SU-DHL-6 (cell line): ENCODE measurements at regions not wholly inside any gene's neighbourhood (a gene's known extent, or its start where the extent isn't known, plus 50 kb on each side); places are given as distances from the start of the nearest gene placed in this dataset.
"Not testable (repeated sequence)": the region's sequence is repeated elsewhere in the genome, so short reads cannot be mapped to it uniquely, and the experiment has no call there.

ENCODE experiments used
- H2AFZ ChIP-seq: fragments of 200-600 bp; sonication (generic); 2 replicates; pipeline ENCODE4 v1.6.1; 2014; ENCODE audit warnings: low read depth, mild to moderate bottlenecking, moderate library complexity, mixed read lengths, antibody characterized with exemption, low read length; ENCODE audit not compliant: severe bottlenecking
- H3F3A ChIP-seq: fragments of 200-600 bp; shearing (Covaris generic); 2 replicates; pipeline ENCODE4 v1.6.0; 2016; ENCODE audit warnings: antibody characterized with exemption, mild to moderate bottlenecking; ENCODE audit not compliant: insufficient read depth
- H3K27ac ChIP-seq: fragments of 200-600 bp; sonication (generic); 2 replicates; pipeline ENCODE4 v1.5.1; 2016; ENCODE audit warnings: low read depth, mild to moderate bottlenecking, low read length, moderate library complexity, mixed read lengths
- H3K27me3 ChIP-seq: fragments of 200-600 bp; sonication (generic), shearing (Covaris generic); 2 replicates; pipeline ENCODE4 v1.6.0; 2014; ENCODE audit warnings: mild to moderate bottlenecking, low read length
- H3K36me3 ChIP-seq: fragments of 200-600 bp; sonication (generic); 2 replicates; pipeline ENCODE4 v1.6.1; 2014; ENCODE audit warnings: mild to moderate bottlenecking, low read length, mixed read lengths
- H3K4me2 ChIP-seq: fragments of 300-600, 200-600 bp; shearing (Covaris generic), sonication (generic); 2 replicates; pipeline ENCODE4 v1.6.0; 2014; ENCODE audit warnings: low read length, low read depth, mild to moderate bottlenecking; ENCODE audit not compliant: poor library complexity, severe bottlenecking
- H3K4me3 ChIP-seq: fragments of 200-600 bp; sonication (generic); 2 replicates; pipeline ENCODE4 v1.5.1; 2014; ENCODE audit warnings: antibody characterized with exemption, low read length, mild to moderate bottlenecking, mixed read lengths; ENCODE audit not compliant: insufficient read depth, poor library complexity, severe bottlenecking
- H3K79me2 ChIP-seq: fragments of 200-600 bp; sonication (generic); 2 replicates; pipeline ENCODE4 v1.6.1; 2014; ENCODE audit warnings: mild to moderate bottlenecking, low read length, moderate library complexity; ENCODE audit not compliant: insufficient read depth
- H3K9ac ChIP-seq: fragments of 200-600 bp; sonication (generic); 2 replicates; pipeline ENCODE4 v1.7.0; 2014; ENCODE audit warnings: mild to moderate bottlenecking, low read length
- H3K9me2 ChIP-seq: fragments of 200-600 bp; sonication (generic); replicated peaks from 2 replicates; pipeline ENCODE4 v1.6.1; 2014; ENCODE audit warnings: low read length; ENCODE audit not compliant: insufficient read depth
- H3K9me3 ChIP-seq: fragments of 200-600 bp; sonication (generic); 2 replicates; pipeline ENCODE4 v1.6.1; 2014; ENCODE audit warnings: low read length, mixed read lengths; ENCODE audit not compliant: insufficient read depth
- H4K20me1 ChIP-seq: fragments of 200-600 bp; sonication (generic); 2 replicates; pipeline ENCODE4 v1.6.1; 2014; ENCODE audit warnings: low read depth, mild to moderate bottlenecking, antibody characterized with exemption, low read length, moderate library complexity, mixed read lengths
- CTCF ChIP-seq: fragments of 200-600 bp; sonication (generic); IDR thresholded peaks from one replicate; pipeline ENCODE4 v1.5.1; 2017; ENCODE audit warnings: antibody characterized with exemption, mild to moderate bottlenecking, low read length, moderate library complexity; ENCODE audit not compliant: insufficient read depth, poor library complexity, severe bottlenecking
- EZH2phosphoT487 ChIP-seq: fragments of 200-600 bp; sonication (generic), shearing (Covaris generic); conservative IDR thresholded peaks from 2 replicates; pipeline ENCODE4 v1.6.1; 2018; ENCODE audit warnings: mild to moderate bottlenecking, antibody characterized with exemption, low read length, moderate library complexity, mixed read lengths

- H3K27me3 ChIP-seq, result no peaks in the 10 kb centered on the region
- H3K9me3 ChIP-seq, result no peaks in the 10 kb centered on the region
- H3K4me3 ChIP-seq, result no peak overlapping the region
- no peaks in the 10 kb centered on the region for H4K20me1 ChIP-seq
- H3K79me2 ChIP-seq, result no peaks in the 10 kb centered on the region
- no peaks in the 10 kb centered on the region for H3K36me3 ChIP-seq
- no peak for TF ChIP-seq EZH2phosphoT487
- TF ChIP-seq CTCF, result no peak
- H3F3A ChIP-seq, result no peaks in the 10 kb centered on the region
- no peak overlapping the region for H3K4me2 ChIP-seq
- H3K9me2 ChIP-seq, result no peaks in the 10 kb centered on the region
- no peak overlapping the region for H2AFZ ChIP-seq
- H3K9ac ChIP-seq, result no peak overlapping the region
- H3K27ac ChIP-seq, result no peak overlapping the region
These were observed 334.2 kb upstream of the SGCG start for GRCh38 chr13:22846551-22846950.

GRCh38 chr13:22848539-22849052 is 332.2 kb upstream of the SGCG start:
- Histone ChIP-seq H3F3A (no peaks in the 10 kb centered on the region), H3K27ac (no peak overlapping the region), H3K9me2 (no peaks in the 10 kb centered on the region), H3K27me3 (no peaks in the 10 kb centered on the region), H3K36me3 (no peaks in the 10 kb centered on the region), H3K9ac (no peak overlapping the region), H3K4me3 (no peak overlapping the region), H4K20me1 (no peaks in the 10 kb centered on the region), H3K4me2 (no peak overlapping the region), H3K9me3 (no peaks in the 10 kb centered on the region), H2AFZ (no peak overlapping the region), H3K79me2 (no peaks in the 10 kb centered on the region)
- TF ChIP-seq CTCF, result no peak
- TF ChIP-seq EZH2phosphoT487, result no peak

GRCh38 chr13:22855926-22856325 is 324.9 kb upstream of the SGCG start:
- Histone ChIP-seq H3K27me3 (no peaks in the 10 kb centered on the region), H3F3A (no peaks in the 10 kb centered on the region), H2AFZ (no peak overlapping the region), H3K4me3 (no peak overlapping the region), H3K27ac (no peak overlapping the region), H3K9me2 (no peaks in the 10 kb centered on the region), H3K36me3 (no peaks in the 10 kb centered on the region), H3K4me2 (no peak overlapping the region), H4K20me1 (no peaks in the 10 kb centered on the region), H3K9ac (no peak overlapping the region), H3K79me2 (no peaks in the 10 kb centered on the region), H3K9me3 (no peaks in the 10 kb centered on the region)
- TF ChIP-seq EZH2phosphoT487 (no peak), CTCF (no peak)

- H3K36me3 ChIP-seq, H3K4me2 ChIP-seq, H3K27ac ChIP-seq, H3K4me3 ChIP-seq, H3K9me3 ChIP-seq, H3K9ac ChIP-seq, H3K27me3 ChIP-seq, H3K9me2 ChIP-seq, H2AFZ ChIP-seq, H4K20me1 ChIP-seq, H3F3A ChIP-seq, H3K79me2 ChIP-seq: not testable (repeated sequence)
These were observed 321.8 kb upstream of the SGCG start for GRCh38 chr13:22858980-22859379.

GRCh38 chr13:22859411-22859810 is 321.4 kb upstream of the SGCG start:
- H3K27ac ChIP-seq, H4K20me1 ChIP-seq, H3K36me3 ChIP-seq, H3K9me3 ChIP-seq, H3K4me3 ChIP-seq, H2AFZ ChIP-seq, H3K27me3 ChIP-seq, H3K79me2 ChIP-seq, H3K4me2 ChIP-seq, H3K9me2 ChIP-seq, H3K9ac ChIP-seq, H3F3A ChIP-seq: not testable (repeated sequence)
